Activated naive CD4-positive, alpha-beta T cell treated with anti-CD3 and anti-CD28 coated beads, Interleukin-2, amount 50 U/mL, for 24 hours (primary cell): ENCODE measurements at regions not wholly inside any gene's neighbourhood (a gene's known extent, or its start where the extent isn't known, plus 50 kb on each side); places are given as distances from the start of the nearest gene placed in this dataset.
"Not testable (repeated sequence)": the region's sequence is repeated elsewhere in the genome, so short reads cannot be mapped to it uniquely, and the experiment has no call there.

ENCODE experiments used
- H3K27ac Mint-ChIP-seq: one replicate; pipeline ENCODE4 v1.8.0; 2021; ENCODE audit warnings: mild to moderate bottlenecking, mixed read lengths
- H3K27me3 Mint-ChIP-seq: one replicate; pipeline ENCODE4 v1.8.0; 2021; ENCODE audit warnings: mixed read lengths
- H3K36me3 Mint-ChIP-seq: one replicate; pipeline ENCODE4 v1.8.0; 2021; ENCODE audit warnings: mixed read lengths
- H3K4me1 Mint-ChIP-seq: one replicate; pipeline ENCODE4 v1.8.0; 2021; ENCODE audit warnings: mixed read lengths
- H3K4me3 Mint-ChIP-seq: one replicate; pipeline ENCODE4 v1.8.0; 2021; ENCODE audit warnings: mild to moderate bottlenecking, mixed read lengths
- H3K9me3 Mint-ChIP-seq: one replicate; pipeline ENCODE4 v1.8.0; 2021; ENCODE audit warnings: mixed read lengths

DNA sequence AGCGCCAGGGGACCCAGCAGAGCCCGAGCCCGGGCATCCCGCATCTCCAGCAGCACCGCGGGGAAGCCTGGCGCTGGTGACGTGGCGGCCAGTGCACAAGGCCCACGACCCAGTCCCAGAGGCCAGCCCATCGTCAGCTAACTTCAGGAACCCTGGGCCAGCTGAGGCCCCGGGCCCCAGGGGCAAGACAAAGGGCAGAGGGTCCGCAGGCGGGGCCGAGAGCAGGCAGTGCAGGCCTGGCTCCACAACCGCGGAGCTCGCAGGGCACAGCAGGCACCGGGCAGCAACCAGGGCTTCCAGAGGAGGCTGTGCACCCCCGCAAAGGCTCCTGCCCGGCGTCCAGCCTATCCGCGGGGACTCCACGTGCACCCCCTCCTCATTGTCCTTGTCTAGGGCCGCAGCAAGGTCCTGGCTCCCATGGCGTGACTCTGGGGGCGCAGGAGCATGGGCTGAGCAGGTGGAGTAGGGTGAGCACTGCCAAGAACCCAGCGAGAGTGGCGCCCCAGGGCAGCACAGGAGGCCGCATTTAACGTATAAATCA, 352.5 kb downstream of the KCNJ18 start:
- H3K4me3 Mint-ChIP-seq, H3K27ac Mint-ChIP-seq, H3K27me3 Mint-ChIP-seq, H3K9me3 Mint-ChIP-seq, H3K36me3 Mint-ChIP-seq, H3K4me1 Mint-ChIP-seq: not testable (repeated sequence)

DNA sequence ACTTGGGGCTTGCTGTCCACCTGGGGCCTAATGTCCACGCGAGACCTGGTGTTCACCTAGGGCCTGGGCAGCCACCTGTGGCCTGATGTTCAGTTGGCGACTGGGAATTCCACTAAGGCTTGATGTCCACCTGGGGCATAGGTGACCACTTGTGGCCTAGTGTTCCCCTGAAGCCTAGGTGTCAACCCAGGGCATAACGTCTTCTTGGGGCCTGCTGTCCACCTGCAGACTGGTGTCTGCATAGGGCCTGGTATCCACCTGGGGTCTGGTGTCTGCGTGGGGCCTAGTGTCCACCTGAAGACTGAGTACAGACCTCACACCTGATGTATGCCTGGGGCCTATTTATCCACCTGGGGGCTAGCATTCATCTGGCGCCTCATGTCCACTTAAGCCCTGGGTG, 355.2 kb downstream of the KCNJ18 start:
- not testable (repeated sequence) for H3K27ac Mint-ChIP-seq, H3K4me3 Mint-ChIP-seq, H3K9me3 Mint-ChIP-seq, H3K4me1 Mint-ChIP-seq, H3K27me3 Mint-ChIP-seq, H3K36me3 Mint-ChIP-seq

DNA sequence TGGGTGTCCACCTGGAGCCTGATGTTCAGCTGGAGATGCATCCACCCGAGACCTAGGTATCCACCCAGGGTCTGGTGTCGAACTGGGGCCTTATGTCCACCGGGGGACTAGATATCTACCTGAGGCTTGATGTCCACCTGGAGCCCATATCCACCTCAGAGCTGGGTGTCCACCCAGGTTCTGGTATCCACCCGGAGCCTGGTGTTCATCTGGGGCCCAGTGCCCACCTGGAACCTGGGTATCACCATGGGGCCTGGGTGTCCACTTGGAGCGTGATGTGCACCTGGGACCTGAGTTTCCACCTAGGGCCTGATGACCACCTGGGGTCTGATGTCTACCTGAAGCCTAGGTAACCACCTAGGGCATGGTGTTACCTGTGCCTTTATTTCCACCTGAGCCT, 355.9 kb downstream of the KCNJ18 start:
- not testable (repeated sequence) for H3K27me3 Mint-ChIP-seq, H3K36me3 Mint-ChIP-seq, H3K9me3 Mint-ChIP-seq, H3K4me3 Mint-ChIP-seq, H3K27ac Mint-ChIP-seq, H3K4me1 Mint-ChIP-seq

DNA sequence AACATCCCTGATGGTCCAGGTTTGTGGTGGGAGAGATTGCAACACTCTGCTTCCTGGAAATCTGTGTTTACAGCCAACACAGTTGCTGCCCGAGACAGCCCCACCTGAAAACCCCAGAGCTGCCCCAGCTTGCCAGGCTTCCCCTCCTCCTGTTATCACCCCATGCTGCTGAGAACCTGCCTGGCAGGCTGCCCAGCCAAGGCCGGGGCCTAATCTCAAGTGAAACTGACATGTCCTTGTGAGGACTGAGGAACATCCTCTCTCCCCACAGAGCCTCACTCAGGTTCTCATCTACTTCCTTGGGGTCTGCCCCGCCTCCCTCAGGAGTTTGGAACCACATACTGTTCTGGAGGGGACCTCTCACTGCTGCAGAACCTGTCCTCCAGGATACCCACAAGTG, 358.4 kb downstream of the KCNJ18 start:
- not testable (repeated sequence) for H3K4me1 Mint-ChIP-seq, H3K4me3 Mint-ChIP-seq, H3K9me3 Mint-ChIP-seq, H3K36me3 Mint-ChIP-seq, H3K27ac Mint-ChIP-seq, H3K27me3 Mint-ChIP-seq

DNA sequence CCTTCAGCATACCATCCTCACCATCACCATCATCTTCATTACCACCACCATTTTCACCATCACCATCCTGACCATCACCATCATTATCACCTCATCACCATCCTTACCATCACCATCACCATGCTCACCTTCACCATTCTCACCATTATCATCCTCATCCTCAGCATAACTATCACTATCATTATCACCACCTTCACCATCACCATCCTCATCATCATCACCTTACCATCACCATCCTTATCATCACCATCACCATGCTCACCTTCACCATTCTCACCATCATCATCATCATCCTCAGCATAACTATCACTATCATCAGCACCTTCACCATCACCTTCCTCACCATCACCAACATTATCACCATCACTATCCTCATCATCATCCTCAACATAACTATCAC, 360.4 kb downstream of the KCNJ18 start:
- not testable (repeated sequence) for H3K27ac Mint-ChIP-seq, H3K36me3 Mint-ChIP-seq

DNA sequence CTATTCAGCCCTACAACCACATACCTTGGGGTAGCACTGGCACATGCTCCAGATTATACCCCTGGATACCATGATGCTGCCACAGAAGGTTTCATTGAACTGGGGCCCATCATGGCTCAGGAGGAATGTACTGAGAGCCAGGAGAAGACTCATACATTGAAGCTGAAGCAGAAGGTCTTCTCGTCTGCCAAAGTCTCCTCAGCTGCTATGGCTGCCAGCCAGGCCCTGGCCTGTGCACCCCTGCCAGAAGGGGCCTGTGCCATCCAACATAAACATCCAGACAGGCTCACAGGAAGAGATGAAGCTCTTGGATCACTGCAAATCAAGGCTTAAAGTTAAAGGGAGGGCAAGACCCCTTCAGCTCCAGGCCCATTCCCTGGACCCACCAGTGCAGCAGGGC, 364.2 kb downstream of the KCNJ18 start:
- not testable (repeated sequence) for H3K27ac Mint-ChIP-seq, H3K36me3 Mint-ChIP-seq, H3K27me3 Mint-ChIP-seq, H3K4me3 Mint-ChIP-seq, H3K4me1 Mint-ChIP-seq, H3K9me3 Mint-ChIP-seq

More for the DNA sequence above, 360.4 kb downstream of the KCNJ18 start:
- not testable (repeated sequence) for H3K9me3 Mint-ChIP-seq, H3K4me3 Mint-ChIP-seq, H3K27me3 Mint-ChIP-seq, H3K4me1 Mint-ChIP-seq

DNA sequence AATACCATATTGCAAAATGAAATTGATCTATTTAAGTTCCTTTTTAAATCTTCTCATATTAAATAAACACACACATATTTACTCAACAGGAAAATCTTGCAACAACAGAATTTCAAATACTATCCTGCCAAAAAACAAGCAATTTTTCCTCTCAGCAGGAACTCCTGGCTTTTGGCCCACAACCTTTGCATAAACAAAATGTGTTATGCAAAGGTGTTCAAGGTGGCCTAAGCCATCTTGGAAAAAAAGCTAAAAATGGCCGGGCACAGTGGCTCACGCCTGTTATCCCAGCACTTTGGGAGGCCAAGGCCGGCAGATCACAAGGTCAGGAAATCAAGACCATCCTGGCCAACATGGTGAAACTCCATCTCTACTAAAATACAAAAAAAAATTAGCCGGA, 383.6 kb downstream of the KCNJ18 start:
- H3K27ac Mint-ChIP-seq, H3K9me3 Mint-ChIP-seq, H3K4me1 Mint-ChIP-seq: not testable (repeated sequence)

DNA sequence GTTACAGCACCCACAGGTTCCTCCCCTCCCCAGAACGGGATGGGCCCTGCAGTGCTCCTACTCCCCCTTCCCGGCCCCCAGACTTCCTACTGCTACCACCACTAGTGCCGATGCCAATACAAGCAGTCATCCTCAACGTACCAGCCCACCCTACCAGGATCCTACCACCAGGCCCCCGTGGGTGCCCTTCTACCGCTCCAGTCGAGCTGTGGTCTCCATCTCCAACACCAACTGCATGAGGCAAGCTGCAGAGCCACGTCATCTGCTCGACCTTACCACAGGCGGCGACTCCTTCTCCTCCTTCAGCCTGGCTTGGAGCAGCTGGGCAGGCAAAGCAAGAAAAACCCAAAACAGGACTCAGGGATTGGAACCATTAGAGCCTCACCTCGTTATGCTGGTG, 396.3 kb downstream of the KCNJ18 start:
- H3K9me3 Mint-ChIP-seq, result peaks cover 11% of the 10 kb centered on the region
- not testable (repeated sequence) for H3K4me1 Mint-ChIP-seq, H3K4me3 Mint-ChIP-seq, H3K27ac Mint-ChIP-seq, H3K36me3 Mint-ChIP-seq, H3K27me3 Mint-ChIP-seq

More for the DNA sequence above, 383.6 kb downstream of the KCNJ18 start:
- not testable (repeated sequence) for H3K27me3 Mint-ChIP-seq, H3K36me3 Mint-ChIP-seq, H3K4me3 Mint-ChIP-seq

DNA sequence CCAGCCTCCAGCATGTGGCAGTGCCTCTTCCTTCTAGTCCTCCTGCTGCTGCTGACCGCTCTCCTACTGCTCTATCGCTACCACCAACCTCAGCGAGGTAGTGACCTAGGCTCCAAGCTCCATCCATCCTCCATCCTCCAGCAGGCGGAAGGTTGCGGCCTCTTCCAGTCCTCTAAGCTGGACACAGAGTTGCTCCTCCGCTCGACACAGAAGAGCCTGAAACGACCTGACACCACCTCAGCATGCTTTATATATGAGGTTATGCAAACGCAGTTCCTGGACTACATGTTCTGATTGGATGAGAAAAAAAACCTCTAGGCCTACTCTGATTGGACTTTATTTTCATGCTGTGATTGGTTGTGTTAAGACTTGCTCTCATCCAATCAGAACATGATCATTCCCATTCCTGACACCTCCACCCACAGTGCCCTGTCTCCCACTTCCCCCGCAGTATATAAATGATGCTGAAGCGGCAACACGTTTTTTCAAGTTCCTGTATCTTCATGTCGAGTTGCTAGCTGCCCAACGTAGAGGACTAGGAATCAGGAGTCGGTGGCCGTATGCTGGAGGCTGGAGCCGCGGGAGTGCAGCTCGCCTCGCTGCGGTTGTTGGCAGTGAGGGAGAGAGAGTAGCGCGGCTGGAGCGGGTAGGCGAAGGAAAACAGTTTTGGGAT, 398.1 kb downstream of the KCNJ18 start:
- H3K9me3 Mint-ChIP-seq, result peaks cover 11% of the 10 kb centered on the region
- H3K4me3 Mint-ChIP-seq, result no peak overlapping the region
- no peaks in the 10 kb centered on the region for H3K4me1 Mint-ChIP-seq
- H3K36me3 Mint-ChIP-seq, result peaks cover 1% of the 10 kb centered on the region
- no peak overlapping the region for H3K27ac Mint-ChIP-seq
- H3K27me3 Mint-ChIP-seq, result no peaks in the 10 kb centered on the region

DNA sequence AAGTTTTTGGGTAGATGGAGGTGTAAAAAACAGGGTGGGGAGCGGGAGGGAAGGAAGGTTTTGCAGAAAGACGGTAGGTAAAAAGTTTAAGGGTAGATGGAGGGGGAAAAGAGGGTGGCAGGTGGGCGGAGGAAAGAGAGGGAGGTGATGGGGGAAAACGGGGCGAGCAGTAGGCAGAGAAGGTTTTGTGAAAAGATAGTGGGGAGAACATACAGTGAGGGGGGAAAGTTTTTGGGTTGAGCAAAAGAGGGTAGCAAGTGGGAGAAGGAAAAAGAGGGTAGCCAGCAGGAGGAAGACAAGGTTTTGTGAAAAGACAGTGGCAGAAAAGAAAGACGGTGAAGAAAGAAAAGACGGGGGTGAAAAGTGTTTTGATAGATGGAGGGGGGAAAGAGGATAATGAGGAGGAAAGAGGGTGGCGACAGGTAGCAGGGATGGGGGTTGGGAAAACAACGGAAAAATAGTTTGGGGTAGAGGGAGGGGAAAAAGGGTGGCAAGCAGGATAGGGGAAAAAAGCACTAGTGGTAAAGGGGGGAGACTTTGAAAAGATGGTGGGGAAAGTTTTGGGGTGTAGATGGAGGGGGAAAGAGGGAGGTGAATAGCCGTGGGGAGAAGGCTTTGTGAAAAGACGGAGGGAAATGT, 398.8 kb downstream of the KCNJ18 start:
- not testable (repeated sequence) for H3K27me3 Mint-ChIP-seq, H3K4me3 Mint-ChIP-seq, H3K4me1 Mint-ChIP-seq, H3K27ac Mint-ChIP-seq, H3K36me3 Mint-ChIP-seq
- peaks cover 11% of the 10 kb centered on the region for H3K9me3 Mint-ChIP-seq

DNA sequence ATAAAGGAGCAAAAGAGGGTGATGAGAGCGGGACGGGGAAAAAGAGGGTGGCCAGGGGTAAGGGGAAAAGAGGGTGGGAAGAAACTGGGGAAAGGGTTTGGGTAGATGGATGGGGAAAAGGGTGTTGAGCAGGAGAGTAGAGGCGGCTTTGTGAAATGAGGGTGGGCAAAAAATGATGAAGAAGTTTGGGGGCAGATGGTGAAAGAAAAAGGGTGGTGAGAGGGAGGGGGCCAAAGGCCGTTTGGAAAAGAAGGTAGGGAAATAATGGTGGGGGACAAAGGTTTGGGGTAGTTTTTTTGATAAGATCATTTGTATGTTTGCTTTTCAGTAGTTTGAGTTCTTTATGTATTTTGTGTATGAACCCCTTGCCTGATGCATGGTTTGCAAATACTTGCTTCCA, 399.5 kb downstream of the KCNJ18 start:
- H3K4me3 Mint-ChIP-seq, result not testable (repeated sequence)
- peaks cover 11% of the 10 kb centered on the region for H3K9me3 Mint-ChIP-seq

DNA sequence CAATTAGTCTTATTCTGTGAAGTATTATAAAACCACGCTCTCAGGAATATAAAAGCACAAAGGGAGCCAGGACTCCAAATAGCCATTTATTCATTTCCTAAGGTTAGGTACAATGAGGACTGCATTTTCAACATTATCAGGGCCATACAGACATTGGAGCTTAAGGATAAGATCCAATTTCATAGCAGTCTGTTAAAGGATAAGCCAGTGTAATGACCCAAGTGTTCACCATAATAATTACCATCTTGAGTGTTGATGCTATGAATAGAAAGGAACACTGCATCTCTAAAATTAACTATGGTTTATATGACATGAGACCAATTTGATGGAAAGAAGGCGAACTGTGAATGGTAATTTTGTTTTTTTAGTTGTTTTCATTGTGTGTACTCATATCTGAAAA, 403.1 kb downstream of the KCNJ18 start:
- not testable (repeated sequence) for H3K36me3 Mint-ChIP-seq, H3K4me1 Mint-ChIP-seq, H3K27ac Mint-ChIP-seq, H3K4me3 Mint-ChIP-seq, H3K9me3 Mint-ChIP-seq, H3K27me3 Mint-ChIP-seq

More for the DNA sequence above, 399.5 kb downstream of the KCNJ18 start:
- not testable (repeated sequence) for H3K27ac Mint-ChIP-seq, H3K36me3 Mint-ChIP-seq, H3K27me3 Mint-ChIP-seq, H3K4me1 Mint-ChIP-seq

DNA sequence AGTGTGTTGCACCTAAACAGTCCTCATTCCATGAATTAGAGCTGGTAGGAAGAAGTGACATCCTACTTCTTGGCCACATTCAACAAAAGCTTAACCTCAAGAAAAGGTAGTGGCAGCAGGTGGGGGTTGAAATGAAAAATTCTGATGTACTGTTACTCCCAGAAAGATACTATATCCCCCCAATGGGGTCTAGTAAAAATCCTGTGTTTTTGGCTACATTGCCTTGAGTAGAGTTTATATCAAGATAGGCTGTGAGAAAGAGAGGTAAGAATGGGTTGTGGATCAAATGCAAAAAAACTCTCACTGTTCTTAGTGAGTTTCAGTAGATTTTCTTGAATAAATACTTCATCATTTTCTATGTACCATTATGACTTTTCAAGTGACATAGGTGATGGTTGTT, 407.3 kb downstream of the KCNJ18 start:
- not testable (repeated sequence) for H3K4me3 Mint-ChIP-seq, H3K4me1 Mint-ChIP-seq, H3K36me3 Mint-ChIP-seq, H3K27me3 Mint-ChIP-seq, H3K27ac Mint-ChIP-seq, H3K9me3 Mint-ChIP-seq

DNA sequence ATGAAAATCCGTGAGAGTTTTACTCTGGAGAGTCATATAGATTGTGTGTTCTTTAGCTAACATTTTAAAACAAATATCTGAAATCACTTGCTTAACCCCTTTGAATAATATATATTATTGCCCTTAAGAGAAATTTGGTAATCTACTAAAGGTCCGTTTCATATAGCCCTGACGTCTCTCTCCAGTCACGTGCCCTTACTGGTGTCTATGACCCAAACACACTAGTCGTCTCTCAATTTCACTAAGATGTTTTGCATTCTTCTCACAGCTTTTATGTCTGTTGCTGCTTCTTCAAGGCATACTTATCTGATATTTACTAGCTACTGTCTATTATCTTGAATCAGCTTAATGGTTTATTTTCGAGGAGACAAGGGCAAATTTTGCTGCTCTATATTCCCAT, 409.9 kb downstream of the KCNJ18 start:
- Mint-ChIP-seq H3K27me3 (no peaks in the 10 kb centered on the region), H3K4me1 (no peaks in the 10 kb centered on the region), H3K36me3 (no peaks in the 10 kb centered on the region), H3K9me3 (peaks cover 5% of the 10 kb centered on the region), H3K27ac (no peak overlapping the region), H3K4me3 (no peak overlapping the region)

DNA sequence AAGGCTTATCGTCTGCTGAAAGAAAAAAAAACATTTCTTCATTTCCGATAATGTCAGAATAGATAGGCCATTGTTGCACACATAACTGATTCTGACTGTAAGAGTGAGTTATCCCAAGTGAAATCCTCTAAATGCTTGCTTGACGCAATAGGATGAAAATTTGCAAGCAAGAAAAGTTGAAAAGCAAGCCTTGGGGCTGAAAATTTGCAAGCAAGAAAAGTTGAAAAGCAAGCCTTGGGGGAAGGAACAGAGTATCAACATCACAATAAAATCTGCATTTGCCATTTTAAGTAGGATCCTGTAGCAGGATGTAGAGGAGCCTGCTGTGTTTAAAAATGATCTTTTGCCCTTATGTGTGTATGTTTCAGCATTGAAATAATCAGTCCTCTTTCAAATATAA, 424.4 kb downstream of the KCNJ18 start:
- not testable (repeated sequence) for H3K27ac Mint-ChIP-seq, H3K27me3 Mint-ChIP-seq, H3K36me3 Mint-ChIP-seq, H3K4me1 Mint-ChIP-seq, H3K9me3 Mint-ChIP-seq, H3K4me3 Mint-ChIP-seq

DNA sequence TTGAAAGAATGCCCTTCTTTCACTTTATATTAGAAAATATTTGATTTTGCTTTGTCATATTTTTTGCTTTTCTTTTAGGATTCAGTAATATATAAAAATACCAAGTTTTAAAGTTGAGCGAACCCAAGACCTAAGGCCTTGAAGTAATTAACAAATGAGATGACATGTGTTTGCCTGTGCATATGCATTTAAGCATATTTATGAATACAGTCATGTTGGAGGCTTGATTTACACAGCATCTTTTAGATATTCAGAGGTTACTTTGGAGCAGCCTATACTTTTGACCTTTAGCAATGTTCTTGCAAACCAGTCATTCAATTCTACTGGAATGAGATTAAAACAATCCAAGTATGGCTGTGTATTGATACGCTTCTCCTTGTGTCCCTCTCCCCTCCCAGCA, 425.1 kb downstream of the KCNJ18 start:
- H3K4me1 Mint-ChIP-seq, H3K36me3 Mint-ChIP-seq, H3K27ac Mint-ChIP-seq, H3K27me3 Mint-ChIP-seq, H3K4me3 Mint-ChIP-seq, H3K9me3 Mint-ChIP-seq: not testable (repeated sequence)

DNA sequence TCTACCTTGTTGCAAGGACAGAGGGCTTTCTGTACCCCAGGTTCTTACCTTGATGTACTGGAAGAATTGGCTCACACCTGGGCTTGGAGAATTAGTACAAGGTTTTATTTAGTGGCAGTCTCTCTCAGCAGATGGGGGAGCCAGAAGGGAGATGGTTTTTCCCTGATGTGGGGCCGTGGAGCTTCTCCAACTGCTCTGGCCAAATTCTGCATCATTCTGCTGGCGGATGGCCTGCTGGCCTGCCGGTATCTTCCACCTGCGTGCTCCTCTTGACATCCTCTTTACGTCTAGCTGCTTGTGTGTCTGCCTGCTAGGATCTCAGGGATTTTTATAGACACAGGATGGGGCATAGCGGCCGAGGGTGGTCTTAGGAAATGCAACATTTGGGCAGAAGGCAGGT, 426.7 kb downstream of the KCNJ18 start:
- H3K27me3 Mint-ChIP-seq, H3K9me3 Mint-ChIP-seq, H3K4me3 Mint-ChIP-seq, H3K27ac Mint-ChIP-seq, H3K36me3 Mint-ChIP-seq, H3K4me1 Mint-ChIP-seq: not testable (repeated sequence)
